SK-N-SH (cell line): ENCODE measurements at regions not wholly inside any gene's neighbourhood (a gene's known extent, or its start where the extent isn't known, plus 50 kb on each side); places are given as distances from the start of the nearest gene placed in this dataset.

Source experiments
- CTCF ChIP-seq: fragments of 200-600 bp; sonication (generic); IDR thresholded peaks from 2 replicates; pipeline ENCODE4 v1.6.1; 2017; ENCODE audit warnings: antibody characterized with exemption, mild to moderate bottlenecking, moderate library complexity
- EP300 ChIP-seq, 2 experiments: IDR thresholded peaks; 2 replicates each; pipeline versions ENCODE4 v1.4.0 to v1.6.1; 2012; ENCODE audit warnings: borderline replicate concordance in 1 of 2, low read depth in 1 of 2, low read length in 1 of 2
- EZH2phosphoT487 ChIP-seq: fragments of 200-600 bp; sonication (generic); IDR thresholded peaks from 2 replicates; pipeline ENCODE4 v1.6.1; 2017; ENCODE audit warnings: low read depth, mixed run types, mild to moderate bottlenecking, antibody characterized with exemption, moderate library complexity, borderline replicate concordance
- IRF3 ChIP-seq: fragments of 150-350 bp; IDR thresholded peaks from 2 replicates; pipeline ENCODE4 v1.6.1; 2016; ENCODE audit warnings: mild to moderate bottlenecking, low read depth, low read length
- JUND ChIP-seq: IDR thresholded peaks from 2 replicates; pipeline ENCODE4 v1.4.0; 2012
- MAX ChIP-seq: IDR thresholded peaks from 2 replicates; pipeline ENCODE4 v1.4.0; 2012; ENCODE audit warnings: low read depth
- NRF1 ChIP-seq: IDR thresholded peaks from 2 replicates; pipeline ENCODE4 v1.6.1; 2012; ENCODE audit warnings: low read depth, mild to moderate bottlenecking, low read length
- PBX3 ChIP-seq: IDR thresholded peaks from 2 replicates; pipeline ENCODE4; 2012
- POLR2AphosphoS5 ChIP-seq: IDR thresholded peaks from 2 replicates; pipeline ENCODE4 v1.6.1; 2012; ENCODE audit warnings: low read depth, low read length
- SIN3A ChIP-seq: IDR thresholded peaks from 2 replicates; pipeline ENCODE4 v1.6.1; 2012; ENCODE audit warnings: low read depth, mild to moderate bottlenecking, low read length, moderate library complexity, borderline replicate concordance
- TEAD4 ChIP-seq: IDR thresholded peaks from 2 replicates; pipeline ENCODE4 v1.4.0; 2012; ENCODE audit warnings: mild to moderate bottlenecking, borderline replicate concordance; ENCODE audit not compliant: insufficient read depth
- TF ChIP-seq, protein P1 (sequence below): fragments of 150-350 bp; IDR thresholded peaks from 2 replicates; pipeline ENCODE4 v1.6.1; 2017; ENCODE audit warnings: antibody characterized with exemption, low read length, low read depth, borderline replicate concordance

DNA sequence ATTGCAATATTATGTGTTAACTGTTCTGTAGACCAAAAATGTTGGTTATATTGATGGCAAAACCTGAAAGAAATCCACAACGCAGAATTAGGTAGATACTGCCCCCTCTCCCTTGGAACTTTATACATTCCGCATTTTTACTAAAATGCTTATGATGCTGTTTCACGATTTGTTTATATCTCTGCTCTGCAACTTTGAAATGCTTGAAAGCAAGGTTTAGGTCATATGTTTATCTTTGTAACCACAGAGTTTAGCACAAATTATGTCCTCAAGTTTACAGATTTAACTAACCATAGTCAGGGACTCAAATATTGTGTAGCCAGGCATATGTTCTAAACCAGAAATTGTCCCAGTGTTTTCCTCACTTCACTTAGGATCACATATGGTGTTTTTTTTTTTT is 66.1 kb upstream of the H2AZ1 start:
- TF ChIP-seq JUND (no peak), SIN3A (no peak), CTCF (no peak), NRF1 (no peak), MAX (no peak), POLR2AphosphoS5 (no peak), IRF3 (no peak), EZH2phosphoT487 (no peak), EP300 (IDR thresholded peaks at IDR 0.05; ENCODE audit: borderline replicate concordance in 1 of 2, low read depth in 1 of 2, low read length in 1 of 2) (no peak), PBX3 (no peak), TEAD4 (no peak)
- TF ChIP-seq, protein P1, sequence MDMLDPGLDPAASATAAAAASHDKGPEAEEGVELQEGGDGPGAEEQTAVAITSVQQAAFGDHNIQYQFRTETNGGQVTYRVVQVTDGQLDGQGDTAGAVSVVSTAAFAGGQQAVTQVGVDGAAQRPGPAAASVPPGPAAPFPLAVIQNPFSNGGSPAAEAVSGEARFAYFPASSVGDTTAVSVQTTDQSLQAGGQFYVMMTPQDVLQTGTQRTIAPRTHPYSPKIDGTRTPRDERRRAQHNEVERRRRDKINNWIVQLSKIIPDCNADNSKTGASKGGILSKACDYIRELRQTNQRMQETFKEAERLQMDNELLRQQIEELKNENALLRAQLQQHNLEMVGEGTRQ: no peak
